ENCODE measurements at regions not wholly inside any gene's neighbourhood (a gene's known extent, or its start where the extent isn't known, plus 50 kb on each side); places are given as distances from the start of the nearest gene placed in this dataset.

- TF ChIP-seq CTCF (conservative IDR thresholded peaks at IDR 0.05) (no peak), EZH2 (IDR thresholded peaks at IDR 0.05; ENCODE audit: low read depth) (no peak)
Observed at GRCh38 chr1:104856518-104856917, 1106.8 kb downstream of the AMY1C start.

Data from PC-9 (cell line).